BLaER1 (cell line): ENCODE measurements at regions not wholly inside any gene's neighbourhood (a gene's known extent, or its start where the extent isn't known, plus 50 kb on each side); places are given as distances from the start of the nearest gene placed in this dataset.

ENCODE experiments used
- H3K27ac ChIP-seq: shearing (Covaris generic); formaldehyde crosslinking; 2 replicates; pipeline ENCODE4 v1.8.1; 2022
- H3K27me3 ChIP-seq: shearing (Covaris generic); formaldehyde crosslinking; 2 replicates; pipeline ENCODE4 v1.8.1; 2022
- H3K36me3 ChIP-seq: shearing (Covaris generic); formaldehyde crosslinking; 2 replicates; pipeline ENCODE4 v1.8.1; 2022
- H3K4me1 ChIP-seq: shearing (Covaris generic); formaldehyde crosslinking; 2 replicates; pipeline ENCODE4 v1.8.1; 2022
- H3K4me2 ChIP-seq: shearing (Covaris generic); formaldehyde crosslinking; 2 replicates; pipeline ENCODE4 v1.8.1; 2022
- H3K4me3 ChIP-seq: shearing (Covaris generic); formaldehyde crosslinking; 2 replicates; pipeline ENCODE4 v1.8.1; 2022
- H3K9ac ChIP-seq: shearing (Covaris generic); formaldehyde crosslinking; 2 replicates; pipeline ENCODE4 v1.8.1; 2022
- H3K9me3 ChIP-seq: shearing (Covaris generic); formaldehyde crosslinking; 2 replicates; pipeline ENCODE4 v1.8.1; 2022
- H4K20me1 ChIP-seq: shearing (Covaris generic); formaldehyde crosslinking; 2 replicates; pipeline ENCODE4 v1.8.1; 2022
- Cebpa-rat ChIP-seq: shearing (Covaris generic); IDR thresholded peaks from 2 replicates; pipeline ENCODE4 v1.8.1; 2022

- no peak overlapping the region for H3K4me3 ChIP-seq
- no peak overlapping the region for H3K9ac ChIP-seq
- no peaks in the 10 kb centered on the region for H3K27me3 ChIP-seq
- H3K36me3 ChIP-seq, result no peaks in the 10 kb centered on the region
- no peak for TF ChIP-seq Cebpa-rat
- no peaks in the 10 kb centered on the region for H3K9me3 ChIP-seq
- no peak overlapping the region for H3K4me2 ChIP-seq
- no peaks in the 10 kb centered on the region for H4K20me1 ChIP-seq
- H3K27ac ChIP-seq, result no peak overlapping the region
- H3K4me1 ChIP-seq, result no peaks in the 10 kb centered on the region
These were observed 59.4 kb upstream of the HPCAL1 start for GRCh38 chr2:10242998-10243925.

- no peak overlapping the region for H3K9ac ChIP-seq
- TF ChIP-seq Cebpa-rat, result no peak
These were observed 58.8 kb upstream of the HPCAL1 start for GRCh38 chr2:10243926-10244270.

GRCh38 chr2:10245021-10245420 lies 57.7 kb upstream of the HPCAL1 start:
- Histone ChIP-seq H3K4me3 (no peak overlapping the region), H3K4me1 (no peaks in the 10 kb centered on the region)

More at GRCh38 chr2:10243926-10244270, 58.8 kb upstream of the HPCAL1 start:
- Histone ChIP-seq H3K4me1 (no peaks in the 10 kb centered on the region), H3K4me3 (no peak overlapping the region), H3K36me3 (no peaks in the 10 kb centered on the region), H3K27me3 (no peaks in the 10 kb centered on the region), H4K20me1 (no peaks in the 10 kb centered on the region), H3K4me2 (no peak overlapping the region), H3K9me3 (no peaks in the 10 kb centered on the region), H3K27ac (no peak overlapping the region)

GRCh38 chr2:10245661-10246060 lies 57.0 kb upstream of the HPCAL1 start:
- Histone ChIP-seq H3K27me3 (no peaks in the 10 kb centered on the region), H3K27ac (no peak overlapping the region), H3K4me2 (no peak overlapping the region), H3K36me3 (no peaks in the 10 kb centered on the region), H3K4me3 (no peak overlapping the region), H4K20me1 (no peaks in the 10 kb centered on the region), H3K9me3 (peaks cover 13% of the 10 kb centered on the region), H3K9ac (no peak overlapping the region), H3K4me1 (no peaks in the 10 kb centered on the region)
- TF ChIP-seq Cebpa-rat, result no peak

More at GRCh38 chr2:10245021-10245420, 57.7 kb upstream of the HPCAL1 start:
- no peak overlapping the region for H3K4me2 ChIP-seq
- H4K20me1 ChIP-seq, result no peaks in the 10 kb centered on the region
- H3K27me3 ChIP-seq, result no peaks in the 10 kb centered on the region
- H3K9me3 ChIP-seq, result peaks cover 7% of the 10 kb centered on the region
- no peak overlapping the region for H3K27ac ChIP-seq
- TF ChIP-seq Cebpa-rat, result no peak
- H3K36me3 ChIP-seq, result no peaks in the 10 kb centered on the region
- no peak overlapping the region for H3K9ac ChIP-seq

- H3K4me2 ChIP-seq, result no peak overlapping the region
- no peaks in the 10 kb centered on the region for H4K20me1 ChIP-seq
- no peak for TF ChIP-seq Cebpa-rat
- no peak overlapping the region for H3K4me3 ChIP-seq
- H3K9me3 ChIP-seq, result peaks cover 18% of the 10 kb centered on the region
- no peak overlapping the region for H3K9ac ChIP-seq
- no peak overlapping the region for H3K27ac ChIP-seq
- no peaks in the 10 kb centered on the region for H3K36me3 ChIP-seq
- H3K27me3 ChIP-seq, result no peaks in the 10 kb centered on the region
- H3K4me1 ChIP-seq, result no peaks in the 10 kb centered on the region
These were observed 56.3 kb upstream of the HPCAL1 start for GRCh38 chr2:10246370-10246769.

GRCh38 chr2:10246831-10247230 lies 55.9 kb upstream of the HPCAL1 start:
- Histone ChIP-seq H3K9me3 (peaks cover 18% of the 10 kb centered on the region), H3K36me3 (no peaks in the 10 kb centered on the region), H4K20me1 (no peaks in the 10 kb centered on the region), H3K9ac (no peak overlapping the region), H3K27me3 (no peaks in the 10 kb centered on the region), H3K4me2 (no peak overlapping the region), H3K4me3 (no peak overlapping the region), H3K4me1 (no peaks in the 10 kb centered on the region), H3K27ac (no peak overlapping the region)
- no peak for TF ChIP-seq Cebpa-rat

GRCh38 chr2:10249798-10250197 lies 52.9 kb upstream of the HPCAL1 start:
- Histone ChIP-seq H3K4me3 (no peak overlapping the region), H3K36me3 (no peaks in the 10 kb centered on the region), H3K9me3 (peaks cover 18% of the 10 kb centered on the region), H3K4me1 (peaks cover 15% of the 10 kb centered on the region; the same call in 1 of the 2 replicates), H3K4me2 (no peak overlapping the region), H3K27ac (no peak overlapping the region), H4K20me1 (no peaks in the 10 kb centered on the region), H3K27me3 (no peaks in the 10 kb centered on the region), H3K9ac (no peak overlapping the region)
- no peak for TF ChIP-seq Cebpa-rat

GRCh38 chr2:10252224-10252623 lies 50.5 kb upstream of the HPCAL1 start:
- Histone ChIP-seq H3K27me3 (no peaks in the 10 kb centered on the region), H4K20me1 (no peaks in the 10 kb centered on the region)

GRCh38 chr2:10252661-10253060 lies 50.0 kb upstream of the HPCAL1 start:
- peaks cover 39% of the 10 kb centered on the region for H3K4me1 ChIP-seq
- H3K4me3 ChIP-seq, result no peak overlapping the region
- H3K9me3 ChIP-seq, result peaks cover 18% of the 10 kb centered on the region
- peak overlapping the region; percentile 24; the same call in 1 of the 2 replicates for H3K4me2 ChIP-seq
- H3K9ac ChIP-seq, result no peak overlapping the region
- no peaks in the 10 kb centered on the region for H3K27me3 ChIP-seq
- H3K27ac ChIP-seq, result no peak overlapping the region
- H3K36me3 ChIP-seq, result no peaks in the 10 kb centered on the region
- no peak for TF ChIP-seq Cebpa-rat
- H4K20me1 ChIP-seq, result no peaks in the 10 kb centered on the region

More at GRCh38 chr2:10252224-10252623, 50.5 kb upstream of the HPCAL1 start:
- H3K9ac ChIP-seq, result no peak overlapping the region
- no peaks in the 10 kb centered on the region for H3K36me3 ChIP-seq
- H3K9me3 ChIP-seq, result peaks cover 18% of the 10 kb centered on the region
- TF ChIP-seq Cebpa-rat, result no peak
- no peak overlapping the region for H3K27ac ChIP-seq
- H3K4me1 ChIP-seq, result peaks cover 39% of the 10 kb centered on the region
- H3K4me2 ChIP-seq, result 0 out of 2 replicates have a peak overlapping the region, but pooled peaks have one; percentile 24
- H3K4me3 ChIP-seq, result no peak overlapping the region
